Psoas muscle (tissue), 7 donors: ENCODE measurements at regions not wholly inside any gene's neighbourhood (a gene's known extent, or its start where the extent isn't known, plus 50 kb on each side); places are given as distances from the start of the nearest gene placed in this dataset.

Experiments
- ATAC-seq, 4 donors: fragments of 200-7000 bp; cut with Tn5 transposase; one replicate each; pipeline ENCODE4 v1.9.1; 2020; ENCODE audit warnings: moderate library complexity in 3 of 4, mild to moderate bottlenecking in 2 of 4
- DNase-seq, 2 donors: peaks; one replicate each; pipeline ENCODE4 v3.0.0-alpha.2; 2020
- H3K27ac ChIP-seq: fragments of 200-600 bp; one replicate; pipeline ENCODE4 v1.8.0; 2022
- H3K27me3 ChIP-seq, 3 donors: fragments of 200-600 bp in 1 of 3; one replicate each; pipeline versions ENCODE4 v1.6.1 to v1.8.0; 2013 to 2022; ENCODE audit warnings: low read length in 2 of 3, mild to moderate bottlenecking in 2 of 3, moderate library complexity in 1 of 3; ENCODE audit not compliant: insufficient read depth in 3 of 3
- H3K36me3 ChIP-seq, 2 donors: fragments of 200-600 bp in 1 of 2; one replicate each; pipeline versions ENCODE4 v1.6.1 to v1.8.0; 2013 to 2022; ENCODE audit warnings: low read depth in 1 of 2, mild to moderate bottlenecking in 1 of 2, moderate library complexity in 1 of 2; ENCODE audit not compliant: insufficient read depth in 1 of 2
- H3K4me1 ChIP-seq: fragments of 200-600 bp; one replicate; pipeline ENCODE4 v1.8.0; 2022
- H3K4me3 ChIP-seq: fragments of 200-600 bp; one replicate; pipeline ENCODE4 v1.8.0; 2022; ENCODE audit warnings: mild to moderate bottlenecking
- H3K9me3 ChIP-seq: fragments of 200-600 bp; one replicate; pipeline ENCODE4 v1.8.0; 2022
- CTCF ChIP-seq: fragments of 200-600 bp; IDR thresholded peaks from one replicate; pipeline ENCODE4 v1.8.0; 2022; ENCODE audit warnings: antibody characterized with exemption
- WGBS, 3 donors: extraction: QIAGEN DNeasy Blood & Tissue Kit; methylation state at CpG; one replicate each; pipeline versions ENCODE4 v1.1.6 to v1.1.7; 2013; 5-methylcytosine and 5-hydroxymethylcytosine counted together
- intact Hi-C, 2 donors: fragments of 100-400 bp; cut with DNase I; formaldehyde crosslinking; loops; one replicate each; pipeline versions ENCODE4 v1.11.0 to v1.14.2; 2022
- donor health status: healthy with polysubstance abuse.
- donor health status: DM: no; HTN: no; CAD: no; lungs with moderate emphysema.
- donor health status: Bipolar disorder and iron deficiency.
- donor health status: healthy.
- donor health status: DM: yes; HTN: yes; CAD: no.
- donor health status: DM: no; HTN: no; CAD: no.
- donor health status: DM: yes; HTN: yes; CAD: no.

DNA sequence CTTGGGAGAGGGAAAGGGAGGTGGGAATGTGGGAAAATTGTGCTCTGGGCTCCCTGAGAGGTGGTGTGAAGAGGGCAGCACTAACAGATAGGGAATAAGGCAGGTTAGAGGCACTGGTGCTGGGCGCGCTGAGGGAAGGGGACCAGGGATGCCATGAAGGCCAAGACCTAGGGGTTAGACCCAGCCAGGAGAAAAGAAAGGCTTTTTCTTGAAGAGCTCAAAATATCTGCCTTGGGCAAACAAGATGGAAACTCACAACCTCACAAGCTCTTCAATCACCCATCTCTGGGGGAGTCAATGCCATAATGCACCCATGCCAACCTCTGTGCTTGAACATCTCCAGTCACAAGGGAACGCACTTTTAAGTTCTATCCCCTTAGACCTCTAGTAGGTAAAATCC, 363.6 kb upstream of the CHD6 start:
- Histone ChIP-seq H3K9me3 (no peaks in the 10 kb centered on the region), H3K36me3 (no peaks in the 10 kb centered on the region), H3K27ac (no peak overlapping the region), H3K4me3 (no peak overlapping the region), H3K27me3 (peaks cover 0 to 4% (median 0%) of the 10 kb centered on the region in 3 donors), H3K4me1 (no peaks in the 10 kb centered on the region)
- WGBS, 3 donors, result 98 to 100% (median 98%) methylated on average over 3 of the region's 3 CpGs
- no peak for TF ChIP-seq CTCF
- no peak for DNase-seq
- no peak for ATAC-seq
- intact Hi-C loops, result no loop called here

DNA sequence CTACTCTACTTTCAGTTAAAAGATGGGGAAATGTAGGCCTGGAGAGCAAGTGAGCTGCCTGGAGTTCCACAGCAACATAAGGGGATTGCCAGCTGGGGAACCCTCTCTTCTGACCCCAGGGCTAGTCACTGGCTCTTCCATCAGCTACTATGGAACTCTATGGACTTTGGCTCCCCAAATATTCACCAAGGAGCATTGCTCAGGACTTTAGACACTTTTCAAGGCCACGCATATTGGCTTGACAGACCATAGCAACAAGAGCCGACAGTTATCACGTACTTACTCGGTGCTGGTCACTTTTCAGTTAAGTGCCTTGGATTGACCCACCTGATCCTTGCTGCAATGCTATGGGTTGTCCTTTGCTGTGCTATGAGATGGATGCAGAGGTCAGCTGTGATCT, 360.7 kb upstream of the CHD6 start:
- intact Hi-C loops, result no loop called here
- TF ChIP-seq CTCF, result no peak
- Histone ChIP-seq H3K27ac (no peak overlapping the region), H3K27me3 (peaks cover 0 to 4% (median 0%) of the 10 kb centered on the region in 3 donors), H3K4me3 (no peak overlapping the region), H3K36me3 (no peaks in the 10 kb centered on the region), H3K9me3 (no peaks in the 10 kb centered on the region), H3K4me1 (no peaks in the 10 kb centered on the region)
- DNase-seq (no peak), ATAC-seq (no peak)
- WGBS, 3 donors, result 94 to 97% (median 95%) methylated on average over 4 of the region's 4 CpGs

DNA sequence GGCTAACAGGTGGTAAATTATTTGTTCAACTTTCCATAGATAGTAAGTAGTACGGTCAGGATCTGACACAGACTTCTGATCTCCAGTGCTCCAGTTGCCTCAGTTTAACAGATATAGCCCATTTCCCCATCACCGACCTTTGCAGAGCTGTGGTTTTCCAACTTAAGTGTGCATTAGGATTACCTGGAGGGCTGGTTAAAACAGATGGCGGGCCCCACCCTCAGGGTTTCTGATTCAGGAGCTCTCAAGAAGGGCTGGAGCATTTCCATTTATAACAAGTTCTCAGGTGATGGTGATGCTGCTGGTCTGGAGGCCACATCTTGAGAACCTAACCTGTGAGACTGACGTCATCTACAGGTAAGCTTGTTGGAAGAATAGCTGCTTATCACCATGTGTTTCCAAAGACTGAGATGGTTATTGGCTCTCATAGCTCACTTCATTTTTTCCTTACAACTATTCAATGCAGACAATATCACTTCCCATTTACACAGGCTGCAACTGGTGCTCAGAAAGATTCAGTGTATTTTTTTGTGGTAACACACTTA, 360.1 kb upstream of the CHD6 start:
- H3K9me3 ChIP-seq, result no peaks in the 10 kb centered on the region
- no peaks in the 10 kb centered on the region for H3K36me3 ChIP-seq
- no peaks in the 10 kb centered on the region for H3K4me1 ChIP-seq
- intact Hi-C loops, result no loop called here
- no peak overlapping the region for H3K27ac ChIP-seq
- 81 to 89% (median 83%) methylated on average over 4 of the region's 4 CpGs for WGBS, 3 donors
- no peak for ATAC-seq
- DNase-seq, result no peak
- peaks cover 0 to 4% (median 0%) of the 10 kb centered on the region in 3 donors for H3K27me3 ChIP-seq
- no peak for TF ChIP-seq CTCF
- no peak overlapping the region for H3K4me3 ChIP-seq

DNA sequence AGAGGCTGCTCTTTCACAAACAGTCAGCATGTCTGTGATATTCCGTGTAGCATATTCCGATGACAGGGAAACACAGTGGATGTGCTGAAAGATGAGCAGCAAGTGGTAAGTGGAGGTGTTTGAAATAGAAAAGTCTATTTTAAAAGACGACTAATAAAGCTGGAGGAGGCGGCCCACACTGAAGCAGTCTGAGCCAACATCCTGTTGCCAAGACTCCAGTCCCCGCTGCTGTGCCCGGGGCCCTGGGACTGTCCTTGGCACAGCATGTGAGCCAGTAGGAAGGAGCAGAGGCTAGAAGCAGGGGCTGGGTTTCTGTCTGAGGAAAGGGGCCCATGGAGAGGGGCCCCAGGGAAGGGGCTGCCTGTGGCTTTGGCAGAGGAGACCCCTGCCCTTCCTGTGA, 351.5 kb upstream of the CHD6 start:
- no peak for DNase-seq
- Histone ChIP-seq H3K27me3 (peaks cover 0 to 3% (median 2%) of the 10 kb centered on the region in 3 donors), H3K4me1 (no peaks in the 10 kb centered on the region), H3K4me3 (no peak overlapping the region), H3K27ac (no peak overlapping the region), H3K9me3 (no peaks in the 10 kb centered on the region), H3K36me3 (no peaks in the 10 kb centered on the region)
- WGBS, 3 donors, result 6 to 8% (median 7%) methylated on average over 6 of the region's 6 CpGs
- ATAC-seq, result no peak
- intact Hi-C loops, result no loop called here
- TF ChIP-seq CTCF, result no peak

DNA sequence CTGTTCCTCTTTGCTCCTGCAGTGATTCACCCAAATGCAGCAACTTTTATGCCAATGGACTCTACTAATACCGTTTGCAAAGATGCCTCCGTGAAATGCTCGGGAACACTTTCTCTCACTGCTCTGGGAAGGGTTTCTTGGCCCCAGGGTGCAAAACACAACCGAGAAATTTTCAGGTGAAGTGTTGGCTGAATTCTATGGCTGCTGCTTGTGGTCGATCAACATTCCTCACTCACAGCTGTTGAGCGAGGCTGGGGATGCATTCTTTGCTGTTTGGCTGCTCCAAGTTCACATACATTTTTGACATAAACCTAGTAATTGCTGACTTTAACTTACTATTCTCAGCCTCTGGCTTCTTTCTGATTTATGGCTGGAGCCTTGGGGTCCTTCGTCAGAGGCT, 342.0 kb upstream of the CHD6 start:
- TF ChIP-seq CTCF, result no peak
- H3K36me3 ChIP-seq, result no peaks in the 10 kb centered on the region
- no peak for DNase-seq
- intact Hi-C loops, result no loop called here
- no peaks in the 10 kb centered on the region for H3K9me3 ChIP-seq
- no peak overlapping the region for H3K4me3 ChIP-seq
- 22 to 37% (median 29%) methylated on average over 7 of the region's 7 CpGs for WGBS, 3 donors
- no peak for ATAC-seq
- H3K27me3 ChIP-seq, result no peaks in the 10 kb centered on the region
- no peaks in the 10 kb centered on the region for H3K4me1 ChIP-seq
- H3K27ac ChIP-seq, result no peak overlapping the region
